ENCODE measurements at regions not wholly inside any gene's neighbourhood (a gene's known extent, or its start where the extent isn't known, plus 50 kb on each side); places are given as distances from the start of the nearest gene placed in this dataset.
A peak's percentile ranks its signal among the peaks of the same experiment; 100 is the strongest.
"Not testable (repeated sequence)": the region's sequence is repeated elsewhere in the genome, so short reads cannot be mapped to it uniquely, and the experiment has no call there.

GRCh38 chr7:17396692-17397091 lies 98.2 kb downstream of the AHR start:
- intact Hi-C loops (cut with DNase I): loop anchor here in 1 of 2 donors (1.0 kb wide), 1 partner anchor 24 kb away; no protein-coding TSS in a partner anchor
- DNase-seq (ENCODE audit: low spot score): no peak

GRCh38 chr7:17401791-17402627 lies 103.6 kb downstream of the AHR start:
- intact Hi-C loops (cut with DNase I): no loop called here
- no peak for DNase-seq (ENCODE audit: low spot score)

- intact Hi-C loops (cut with DNase I): no loop called here
- DNase-seq (ENCODE audit: low spot score): no peak
Measured at GRCh38 chr7:17402628-17403278, 104.3 kb downstream of the AHR start.

GRCh38 chr7:17404006-17404405 lies 105.6 kb downstream of the AHR start:
- intact Hi-C loops (cut with DNase I): no loop called here
- DNase-seq (ENCODE audit: low spot score): no peak

- intact Hi-C loops (cut with DNase I): no loop called here
- no peak for DNase-seq (ENCODE audit: low spot score)
Measured at GRCh38 chr7:17405786-17406185, 107.3 kb downstream of the AHR start.

GRCh38 chr7:17406738-17407137 lies 108.3 kb downstream of the AHR start:
- DNase-seq (ENCODE audit: low spot score): no peak
- intact Hi-C loops (cut with DNase I): no loop called here

- DNase-seq (ENCODE audit: low spot score): no peak
- intact Hi-C loops (cut with DNase I): no loop called here
Measured at GRCh38 chr7:17407229-17407628, 108.8 kb downstream of the AHR start.

- intact Hi-C loops (cut with DNase I): no loop called here
- DNase-seq (ENCODE audit: low spot score): peak; percentile 81
Measured at GRCh38 chr7:17408245-17408903, 109.9 kb downstream of the AHR start.

- intact Hi-C loops (cut with DNase I): no loop called here
- DNase-seq (ENCODE audit: low spot score): no peak
Measured at GRCh38 chr7:17408904-17409290, 110.4 kb downstream of the AHR start.

- intact Hi-C loops (cut with DNase I): no loop called here
- DNase-seq (ENCODE audit: low spot score): no peak
Measured at GRCh38 chr7:17411922-17412321, 113.5 kb downstream of the AHR start.

GRCh38 chr7:17412883-17413282 lies 114.4 kb downstream of the AHR start:
- DNase-seq (ENCODE audit: low spot score): no peak
- intact Hi-C loops (cut with DNase I): no loop called here

- DNase-seq (ENCODE audit: low spot score): no peak
- intact Hi-C loops (cut with DNase I): no loop called here
Measured at GRCh38 chr7:17415955-17416354, 117.5 kb downstream of the AHR start.

- intact Hi-C loops (cut with DNase I): loop anchor here in 1 of 2 donors (1.0 kb wide), 1 partner anchor 23 kb away; no protein-coding TSS in a partner anchor
- DNase-seq (ENCODE audit: low spot score): not testable (repeated sequence)
Measured at GRCh38 chr7:17420308-17421015, 122.0 kb downstream of the AHR start.

GRCh38 chr7:17421941-17422340 lies 123.5 kb downstream of the AHR start:
- DNase-seq (ENCODE audit: low spot score): no peak
- intact Hi-C loops (cut with DNase I): no loop called here

GRCh38 chr7:17422966-17423365 lies 124.5 kb downstream of the AHR start:
- DNase-seq (ENCODE audit: low spot score): no peak
- intact Hi-C loops (cut with DNase I): no loop called here

GRCh38 chr7:17427924-17428323 lies 129.5 kb downstream of the AHR start:
- intact Hi-C loops (cut with DNase I): no loop called here
- no peak for DNase-seq (ENCODE audit: low spot score)

GRCh38 chr7:17429579-17429978 lies 131.1 kb downstream of the AHR start:
- intact Hi-C loops (cut with DNase I): no loop called here
- DNase-seq (ENCODE audit: low spot score): no peak

- intact Hi-C loops (cut with DNase I): no loop called here
- DNase-seq (ENCODE audit: low spot score): no peak
Measured at GRCh38 chr7:17432793-17433192, 134.3 kb downstream of the AHR start.

GRCh38 chr7:17434191-17434590 lies 135.7 kb downstream of the AHR start:
- intact Hi-C loops (cut with DNase I): no loop called here
- DNase-seq (ENCODE audit: low spot score): no peak

Measured in posterior vena cava (tissue), 2 donors.